Memory B cell (primary cell): ENCODE measurements at regions not wholly inside any gene's neighbourhood (a gene's known extent, or its start where the extent isn't known, plus 50 kb on each side); places are given as distances from the start of the nearest gene placed in this dataset.

ENCODE experiments used
- ATAC-seq: fragments of 150-1000 bp; cut with Tn5 transposase; 2 replicates; pipeline ENCODE4 v1.10.0; 2021; ENCODE audit warnings: low read depth, mild to moderate bottlenecking, moderate library complexity
- DNase-seq, 2 donors: peaks; one replicate each; pipeline ENCODE4 v3.0.0; 2022; ENCODE audit warnings: low spot score in 2 of 2
- H3K27ac Mint-ChIP-seq: one replicate; pipeline ENCODE4 v1.8.0; 2022; ENCODE audit warnings: mild to moderate bottlenecking, moderate library complexity, mixed read lengths
- H3K27me3 Mint-ChIP-seq: one replicate; pipeline ENCODE4 v1.8.0; 2022; ENCODE audit warnings: mixed read lengths
- H3K36me3 Mint-ChIP-seq: one replicate; pipeline ENCODE4 v1.8.0; 2022; ENCODE audit warnings: mild to moderate bottlenecking, mixed read lengths
- H3K4me1 Mint-ChIP-seq: one replicate; pipeline ENCODE4 v1.8.0; 2022; ENCODE audit warnings: mixed read lengths
- H3K4me3 Mint-ChIP-seq: one replicate; pipeline ENCODE4 v1.8.0; 2022; ENCODE audit warnings: mild to moderate bottlenecking, moderate library complexity, mixed read lengths
- H3K9me3 Mint-ChIP-seq: one replicate; pipeline ENCODE4 v1.8.0; 2022; ENCODE audit warnings: mixed read lengths

DNA sequence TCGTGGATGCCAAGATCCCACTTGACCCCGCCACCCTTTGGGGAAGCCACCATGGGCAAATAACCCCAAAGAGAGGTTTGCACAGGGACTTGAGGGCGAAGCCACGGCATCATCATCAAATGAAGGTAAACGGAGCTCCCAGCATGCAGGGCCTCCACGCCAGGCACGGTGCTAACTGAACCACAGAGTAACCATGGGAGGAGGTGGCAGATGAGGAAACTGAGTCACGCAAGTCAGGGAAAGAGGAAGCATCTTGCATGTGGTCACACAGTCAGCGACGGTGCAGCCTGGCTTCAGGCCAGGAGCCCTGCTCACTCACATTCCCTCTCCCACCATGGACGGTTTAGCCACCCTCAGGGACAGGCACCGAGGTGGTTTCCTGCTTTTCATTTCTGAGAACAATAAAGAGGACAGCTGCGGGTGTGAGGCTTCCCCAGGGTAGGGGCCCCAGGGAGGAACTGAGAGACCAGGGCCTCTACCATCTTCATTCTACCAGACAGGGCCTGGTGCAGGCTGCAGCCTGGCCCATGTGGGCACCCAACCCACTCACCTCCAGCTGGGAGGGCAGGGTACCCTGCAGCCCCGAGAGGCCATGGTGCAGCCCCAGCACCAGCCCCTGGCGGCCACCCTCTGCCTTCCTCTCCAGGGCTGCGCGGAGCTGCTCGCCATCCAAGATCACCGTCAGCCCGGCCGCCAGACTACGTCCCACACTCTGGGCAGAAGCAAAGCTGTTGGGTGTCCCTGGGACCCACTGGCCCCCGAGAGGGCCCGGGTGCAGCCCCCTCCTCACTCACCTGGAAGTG, 78.3 kb downstream of the RMI2 start:
- Mint-ChIP-seq H3K27me3 (peaks cover 8% of the 10 kb centered on the region), H3K4me1 (peaks cover 3% of the 10 kb centered on the region), H3K36me3 (no peaks in the 10 kb centered on the region), H3K9me3 (no peaks in the 10 kb centered on the region), H3K4me3 (no peak overlapping the region), H3K27ac (no peak overlapping the region)
- DNase-seq (no peak), ATAC-seq (no peak)

DNA sequence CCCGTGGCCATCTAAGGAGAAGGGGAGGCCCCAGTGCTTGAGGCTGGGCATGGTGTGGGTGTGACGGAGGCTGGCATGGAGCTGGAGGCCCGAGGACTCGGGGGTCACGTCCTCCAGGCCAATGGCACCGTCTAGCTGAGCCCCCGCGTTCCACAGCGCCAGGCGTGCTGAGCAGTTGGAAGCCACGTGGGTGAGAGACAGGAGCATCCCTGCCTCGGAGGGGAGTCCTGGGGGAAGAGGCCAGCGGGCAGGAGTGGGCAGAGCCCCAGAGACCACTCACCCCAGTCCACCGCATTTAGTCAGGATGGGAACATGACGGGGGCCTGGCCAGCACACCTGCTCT, 78.8 kb downstream of the RMI2 start:
- Mint-ChIP-seq H3K27ac (no peak overlapping the region), H3K36me3 (no peaks in the 10 kb centered on the region), H3K9me3 (no peaks in the 10 kb centered on the region), H3K27me3 (peaks cover 10% of the 10 kb centered on the region), H3K4me1 (peaks cover 3% of the 10 kb centered on the region), H3K4me3 (no peak overlapping the region)
- DNase-seq = no peak
- ATAC-seq = no peak

DNA sequence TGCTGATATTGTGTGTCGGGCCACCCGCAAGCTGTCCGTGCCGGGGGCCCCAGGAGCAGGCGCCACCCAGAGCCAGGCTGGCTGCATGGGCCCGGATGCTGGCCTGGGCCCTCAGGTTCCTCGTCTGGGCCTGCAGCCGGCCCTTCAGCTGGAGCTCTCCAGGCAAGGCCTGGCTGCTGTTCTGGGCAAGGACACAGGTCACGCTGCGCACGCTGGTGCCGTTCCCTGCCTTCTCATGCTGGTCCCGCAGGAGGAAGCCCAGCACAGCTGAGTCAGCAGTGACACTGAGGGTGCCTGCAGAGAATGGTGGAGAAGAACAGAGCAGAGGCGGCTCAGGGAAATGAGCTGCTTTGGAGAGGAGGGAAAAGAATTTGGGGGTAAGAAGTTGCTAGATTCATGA, 79.9 kb downstream of the RMI2 start:
- no peak for DNase-seq
- Mint-ChIP-seq H3K4me3 (no peak overlapping the region), H3K4me1 (peaks cover 3% of the 10 kb centered on the region)

DNA sequence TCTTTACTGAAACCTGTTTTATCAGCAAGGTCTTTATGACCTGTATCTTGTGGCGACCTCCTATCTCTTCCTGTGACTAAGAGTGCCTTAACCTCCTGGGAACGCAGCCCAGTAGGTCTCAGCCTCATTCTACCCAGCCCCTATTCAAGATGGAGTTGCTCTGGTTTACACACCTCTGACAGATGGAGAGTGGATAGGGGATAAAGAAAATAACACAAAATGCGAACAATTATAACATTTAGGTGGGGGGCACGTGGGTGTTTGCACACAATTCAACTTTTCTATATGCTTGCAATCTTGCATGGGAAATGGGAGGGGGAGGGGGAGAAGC, 83.3 kb downstream of the RMI2 start:
- DNase-seq (no peak), ATAC-seq (no peak)
- H3K36me3 Mint-ChIP-seq = peaks cover 2% of the 10 kb centered on the region
- H3K4me3 Mint-ChIP-seq = no peak overlapping the region
- no peak overlapping the region for H3K27ac Mint-ChIP-seq
- no peaks in the 10 kb centered on the region for H3K4me1 Mint-ChIP-seq
- H3K9me3 Mint-ChIP-seq = peaks cover 6% of the 10 kb centered on the region
- H3K27me3 Mint-ChIP-seq = peaks cover 5% of the 10 kb centered on the region

More for the DNA sequence above, 79.9 kb downstream of the RMI2 start:
- peaks cover 11% of the 10 kb centered on the region for H3K27me3 Mint-ChIP-seq
- no peak for ATAC-seq
- H3K9me3 Mint-ChIP-seq = no peaks in the 10 kb centered on the region
- no peaks in the 10 kb centered on the region for H3K36me3 Mint-ChIP-seq
- no peak overlapping the region for H3K27ac Mint-ChIP-seq

DNA sequence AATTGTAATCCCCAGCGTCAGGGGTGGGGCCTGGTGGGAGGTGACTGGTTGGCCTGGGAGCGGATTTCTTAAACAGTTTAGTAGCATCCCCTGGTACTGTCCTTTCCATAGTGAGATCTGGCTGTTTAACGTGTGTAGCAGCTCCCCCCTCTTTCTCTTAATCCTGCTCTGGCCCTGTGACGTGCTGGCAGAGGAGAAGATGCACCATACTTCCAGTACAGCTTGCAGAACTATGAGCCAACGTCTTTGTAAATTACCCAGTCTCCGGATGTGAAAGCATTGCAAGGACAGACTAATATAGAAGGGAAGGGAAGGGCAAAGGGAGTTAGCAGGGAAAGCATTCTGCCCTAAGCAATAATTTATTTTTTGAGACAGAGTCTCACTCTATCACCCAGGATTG, 83.9 kb downstream of the RMI2 start:
- H3K27me3 Mint-ChIP-seq = peaks cover 5% of the 10 kb centered on the region
- no peaks in the 10 kb centered on the region for H3K4me1 Mint-ChIP-seq
- H3K4me3 Mint-ChIP-seq = no peak overlapping the region
- peaks cover 2% of the 10 kb centered on the region for H3K36me3 Mint-ChIP-seq
- H3K27ac Mint-ChIP-seq = no peak overlapping the region
- DNase-seq (no peak), ATAC-seq (no peak)
- H3K9me3 Mint-ChIP-seq = peaks cover 6% of the 10 kb centered on the region

DNA sequence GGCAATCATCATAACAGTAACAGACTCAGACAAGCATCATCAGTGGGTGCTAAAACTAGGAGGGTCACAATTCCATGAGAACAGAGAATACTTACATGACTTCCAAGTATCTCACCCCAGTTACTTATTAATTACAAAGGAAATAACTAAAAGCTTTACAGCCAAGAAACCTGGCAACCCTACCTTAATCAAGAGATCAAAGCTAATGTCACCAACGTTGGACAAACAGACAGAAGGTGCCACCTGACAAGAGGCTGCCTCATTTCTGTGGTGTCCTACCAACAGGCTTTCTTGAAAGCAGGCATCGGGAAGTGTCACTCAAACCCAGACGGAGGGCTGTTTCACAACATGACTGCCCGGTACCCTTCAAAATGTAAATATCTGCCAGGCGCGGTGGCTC, 84.6 kb downstream of the RMI2 start:
- no peak for ATAC-seq
- Mint-ChIP-seq H3K27ac (no peak overlapping the region), H3K36me3 (peaks cover 2% of the 10 kb centered on the region), H3K4me3 (no peak overlapping the region), H3K27me3 (peaks cover 4% of the 10 kb centered on the region), H3K9me3 (peaks cover 6% of the 10 kb centered on the region), H3K4me1 (no peaks in the 10 kb centered on the region)
- no peak for DNase-seq

DNA sequence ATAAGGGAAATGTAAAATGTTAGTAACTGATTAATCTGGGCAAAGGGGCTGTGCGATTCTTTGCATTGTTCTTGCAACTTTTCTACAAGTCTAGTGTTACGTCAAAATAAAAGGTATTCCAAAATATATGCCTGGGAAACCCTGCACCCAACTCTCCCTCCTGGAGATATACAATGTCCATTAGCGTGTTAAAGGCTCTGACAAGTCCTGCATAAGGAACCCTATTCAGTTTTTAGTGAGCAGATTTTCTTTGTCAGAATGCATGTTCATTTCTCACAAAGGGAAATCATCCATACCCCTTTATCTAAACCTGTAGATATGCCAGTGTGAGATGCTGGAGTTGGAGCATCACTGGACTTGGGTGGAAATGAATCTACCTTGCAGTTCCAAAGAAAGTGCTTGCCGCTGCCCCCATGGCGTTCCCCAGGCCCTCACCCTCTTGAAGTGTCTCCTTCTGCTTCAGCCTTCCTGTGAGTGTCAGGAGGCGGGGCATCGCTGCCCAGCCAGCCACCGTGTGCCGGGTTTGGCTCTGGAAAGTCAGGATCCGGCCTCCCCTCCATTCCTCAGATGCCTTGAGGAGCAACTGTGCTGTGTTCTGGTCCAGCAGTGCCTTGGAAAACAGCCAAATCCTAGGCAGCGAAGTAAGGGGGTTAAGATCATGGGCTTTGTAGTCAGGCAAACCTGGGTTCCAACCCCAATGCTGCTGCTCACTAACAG, 85.5 kb downstream of the RMI2 start:
- ATAC-seq (no peak), DNase-seq (no peak)
- Mint-ChIP-seq H3K9me3 (peaks cover 6% of the 10 kb centered on the region), H3K4me3 (no peak overlapping the region), H3K4me1 (no peaks in the 10 kb centered on the region), H3K36me3 (peaks cover 2% of the 10 kb centered on the region), H3K27ac (no peak overlapping the region), H3K27me3 (peaks cover 4% of the 10 kb centered on the region)

DNA sequence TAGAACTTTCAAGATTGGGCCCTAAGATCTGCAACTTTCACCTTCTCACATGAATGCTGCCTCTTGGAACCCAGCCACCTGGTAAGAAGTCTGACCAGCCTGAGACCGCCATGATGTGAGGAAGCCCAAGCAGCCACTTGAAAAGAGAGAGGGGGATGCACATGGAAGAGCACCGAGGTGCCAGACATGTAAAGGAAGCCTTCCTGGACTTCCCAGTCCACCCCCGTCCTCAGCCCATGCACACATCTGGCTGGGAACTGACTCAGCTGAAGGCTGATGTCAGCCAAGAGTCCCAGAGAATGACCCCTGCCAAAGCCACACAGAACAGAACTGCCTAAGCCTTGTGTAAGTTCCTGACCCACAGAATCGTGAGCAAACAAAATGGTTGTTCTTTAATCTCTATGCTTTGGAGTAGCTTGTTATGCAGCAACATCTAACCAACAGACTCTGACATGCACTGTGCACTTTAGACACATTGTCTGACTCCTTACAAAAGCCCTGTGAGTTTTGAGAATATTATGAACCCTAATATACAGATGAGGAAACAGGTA, 86.7 kb downstream of the RMI2 start:
- no peak overlapping the region for H3K27ac Mint-ChIP-seq
- peaks cover 2% of the 10 kb centered on the region for H3K36me3 Mint-ChIP-seq
- H3K4me3 Mint-ChIP-seq = no peak overlapping the region
- DNase-seq = no peak
- peaks cover 6% of the 10 kb centered on the region for H3K9me3 Mint-ChIP-seq
- H3K4me1 Mint-ChIP-seq = no peaks in the 10 kb centered on the region
- ATAC-seq = no peak
- peaks cover 6% of the 10 kb centered on the region for H3K27me3 Mint-ChIP-seq

DNA sequence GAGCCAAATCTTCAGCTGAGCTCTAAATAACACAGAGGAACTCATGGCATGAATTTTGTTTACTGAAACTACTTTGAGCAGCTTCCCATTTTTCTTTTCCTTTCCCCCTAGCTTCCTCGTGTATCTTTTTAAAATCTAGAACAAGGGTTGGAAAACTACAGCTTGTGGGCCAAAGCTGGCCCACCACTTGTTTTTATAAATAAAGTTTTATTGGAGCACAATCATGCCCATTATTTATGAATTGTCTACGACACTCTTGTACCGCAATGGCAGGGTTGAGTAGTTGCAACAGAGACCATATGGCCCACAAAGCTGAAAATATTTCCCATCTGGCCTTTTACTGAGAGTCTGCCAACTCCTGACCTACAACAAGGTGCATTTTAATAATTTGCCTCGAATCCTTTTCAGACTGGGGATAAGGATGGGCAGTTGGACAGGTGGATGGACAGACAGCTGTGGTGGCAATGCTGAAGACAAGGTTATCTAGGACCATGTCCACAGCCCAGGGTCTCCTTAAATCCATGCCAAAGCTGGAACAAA, 87.7 kb downstream of the RMI2 start:
- H3K27ac Mint-ChIP-seq = no peak overlapping the region
- H3K36me3 Mint-ChIP-seq = peaks cover 2% of the 10 kb centered on the region
- peaks cover 6% of the 10 kb centered on the region for H3K27me3 Mint-ChIP-seq
- no peak for ATAC-seq
- no peak overlapping the region for H3K4me3 Mint-ChIP-seq
- H3K9me3 Mint-ChIP-seq = peaks cover 6% of the 10 kb centered on the region
- H3K4me1 Mint-ChIP-seq = no peaks in the 10 kb centered on the region
- no peak for DNase-seq

DNA sequence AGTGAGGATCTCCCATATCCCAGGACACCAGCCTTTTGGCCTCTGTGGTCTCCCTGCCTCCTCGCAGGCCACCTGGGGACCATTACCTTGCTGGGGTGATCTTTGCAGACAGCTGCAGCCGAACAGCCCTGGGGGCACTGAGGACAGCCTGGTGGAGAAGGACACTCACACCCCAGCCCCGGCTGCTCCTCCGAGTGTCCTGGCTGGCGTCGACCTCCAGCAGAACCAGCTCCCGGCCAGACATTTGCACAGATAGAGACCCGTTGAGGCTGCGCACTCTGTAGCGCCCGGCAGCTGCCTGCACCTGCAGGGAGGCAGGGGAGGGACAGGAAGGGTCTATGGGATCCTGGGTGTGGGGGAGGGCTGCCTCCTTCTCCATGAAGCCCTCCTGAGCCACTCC, 90.3 kb downstream of the RMI2 start:
- DNase-seq = no peak
- H3K4me1 Mint-ChIP-seq = no peaks in the 10 kb centered on the region
- peaks cover 2% of the 10 kb centered on the region for H3K36me3 Mint-ChIP-seq
- no peak overlapping the region for H3K4me3 Mint-ChIP-seq
- no peak for ATAC-seq
- H3K27me3 Mint-ChIP-seq = peaks cover 2% of the 10 kb centered on the region
- peaks cover 6% of the 10 kb centered on the region for H3K9me3 Mint-ChIP-seq
- no peak overlapping the region for H3K27ac Mint-ChIP-seq

DNA sequence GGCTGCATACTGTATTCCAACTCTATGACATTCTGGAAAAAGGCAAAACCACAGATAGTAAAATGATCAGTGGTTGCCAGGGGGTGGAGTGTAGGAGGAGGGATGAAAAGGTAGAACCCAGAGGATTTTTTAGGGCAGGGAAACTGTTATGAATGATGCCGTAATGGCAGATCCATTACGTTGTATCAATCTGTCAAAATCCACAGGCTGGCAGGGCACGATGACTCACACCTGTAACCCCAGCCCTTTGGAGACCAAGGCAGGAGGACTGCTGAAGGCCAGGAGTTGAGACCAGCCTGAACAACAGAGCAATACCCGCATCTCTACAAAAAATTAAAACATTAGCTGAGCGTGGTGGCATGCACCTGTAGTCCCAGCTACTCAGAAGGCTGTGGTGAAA, 91.8 kb downstream of the RMI2 start:
- DNase-seq (no peak), ATAC-seq (no peak)
- Mint-ChIP-seq H3K27ac (no peak overlapping the region), H3K27me3 (peaks cover 4% of the 10 kb centered on the region), H3K4me1 (no peaks in the 10 kb centered on the region), H3K9me3 (peaks cover 4% of the 10 kb centered on the region), H3K36me3 (peaks cover 4% of the 10 kb centered on the region), H3K4me3 (no peak overlapping the region)

DNA sequence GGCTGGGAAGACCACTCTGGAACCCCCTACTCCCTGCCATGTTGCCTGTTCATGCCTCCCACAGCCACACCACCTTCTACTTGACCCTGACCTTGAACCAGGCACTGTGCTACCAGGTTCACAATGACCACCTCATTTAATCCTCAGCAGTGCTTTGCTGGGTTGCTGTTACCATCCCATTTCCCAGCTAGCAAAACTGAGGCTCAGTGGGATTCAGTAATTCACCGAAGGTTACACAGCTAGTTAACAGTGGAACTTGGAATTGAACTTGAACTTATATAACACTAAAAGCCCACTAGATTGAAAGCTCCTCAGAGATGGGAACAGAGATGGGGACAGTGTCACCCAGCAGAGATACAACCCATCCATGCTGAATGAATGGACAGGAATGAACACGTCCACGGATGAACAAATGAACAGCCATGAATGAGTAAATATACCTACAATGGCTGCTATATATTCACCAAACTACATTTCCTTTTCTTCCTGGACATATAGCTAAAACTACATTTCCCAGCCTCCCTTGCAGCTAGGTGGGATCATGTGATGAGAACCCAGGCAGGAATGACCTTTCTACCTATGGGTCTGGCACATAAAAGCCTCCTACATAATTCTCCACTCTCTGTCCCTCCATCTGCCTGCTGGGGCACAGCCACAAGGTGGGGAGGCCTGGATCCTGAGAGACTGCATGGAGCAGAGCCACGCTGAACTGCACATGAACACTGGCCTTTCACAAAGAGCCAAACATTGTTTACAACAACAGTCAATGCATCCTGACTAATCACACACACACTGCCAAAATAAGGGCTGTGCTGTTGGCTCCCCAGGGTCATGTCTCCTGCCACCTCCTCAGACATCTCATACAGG, 94.8 kb downstream of the RMI2 start:
- DNase-seq = no peak
- Mint-ChIP-seq H3K9me3 (peaks cover 3% of the 10 kb centered on the region), H3K36me3 (peaks cover 2% of the 10 kb centered on the region), H3K27me3 (peaks cover 4% of the 10 kb centered on the region), H3K4me1 (no peaks in the 10 kb centered on the region), H3K27ac (no peak overlapping the region), H3K4me3 (no peak overlapping the region)
- no peak for ATAC-seq

DNA sequence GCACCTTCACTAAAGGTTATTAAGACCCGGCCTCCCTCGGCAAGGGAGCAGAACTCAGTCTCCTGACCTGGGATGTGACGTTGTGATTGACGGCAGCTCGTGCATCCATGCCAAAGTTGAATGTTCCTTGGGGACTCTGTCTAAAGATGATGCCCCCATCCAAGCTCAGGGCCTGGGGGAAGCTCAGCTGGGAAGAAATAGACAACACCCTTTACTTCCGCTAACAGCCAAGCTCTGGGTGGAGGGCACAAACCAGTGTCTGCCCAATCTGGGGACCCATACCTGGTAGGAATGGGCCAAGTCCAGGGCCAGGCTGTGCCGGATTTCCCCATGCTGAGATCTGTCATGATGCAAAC, 95.4 kb downstream of the RMI2 start:
- peaks cover 3% of the 10 kb centered on the region for H3K9me3 Mint-ChIP-seq
- H3K36me3 Mint-ChIP-seq = peaks cover 2% of the 10 kb centered on the region
- peaks cover 4% of the 10 kb centered on the region for H3K27me3 Mint-ChIP-seq
- no peak overlapping the region for H3K4me3 Mint-ChIP-seq
- ATAC-seq = no peak
- DNase-seq = no peak
- H3K27ac Mint-ChIP-seq = no peak overlapping the region
- H3K4me1 Mint-ChIP-seq = no peaks in the 10 kb centered on the region

DNA sequence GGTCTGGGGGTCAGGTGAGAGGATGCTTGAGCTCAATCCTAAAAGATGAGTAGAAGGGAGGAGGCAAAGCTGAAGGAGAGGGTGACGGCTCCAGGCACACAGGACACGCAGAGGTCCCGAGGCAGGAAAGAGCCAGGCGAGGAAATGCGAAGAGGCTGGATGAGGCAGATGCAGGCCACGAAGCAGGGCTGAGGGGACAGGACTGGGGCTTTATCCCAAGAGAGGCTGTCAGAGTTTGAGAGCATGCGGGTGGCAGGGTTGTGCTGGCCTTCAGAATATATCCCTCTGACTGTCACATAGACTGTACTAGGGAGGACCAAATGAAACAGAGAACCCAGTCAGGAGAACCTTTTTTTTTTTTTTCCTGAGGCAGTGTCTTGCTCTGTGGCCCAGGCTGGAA, 100.2 kb downstream of the RMI2 start:
- no peaks in the 10 kb centered on the region for H3K4me1 Mint-ChIP-seq
- no peak overlapping the region for H3K4me3 Mint-ChIP-seq
- no peak for DNase-seq
- no peak for ATAC-seq
- H3K36me3 Mint-ChIP-seq = peaks cover 5% of the 10 kb centered on the region
- H3K27ac Mint-ChIP-seq = no peak overlapping the region
- H3K9me3 Mint-ChIP-seq = peaks cover 3% of the 10 kb centered on the region
- H3K27me3 Mint-ChIP-seq = peaks cover 2% of the 10 kb centered on the region
